ENCODE measurements at regions not wholly inside any gene's neighbourhood (a gene's known extent, or its start where the extent isn't known, plus 50 kb on each side); places are given as distances from the start of the nearest gene placed in this dataset.

DNA sequence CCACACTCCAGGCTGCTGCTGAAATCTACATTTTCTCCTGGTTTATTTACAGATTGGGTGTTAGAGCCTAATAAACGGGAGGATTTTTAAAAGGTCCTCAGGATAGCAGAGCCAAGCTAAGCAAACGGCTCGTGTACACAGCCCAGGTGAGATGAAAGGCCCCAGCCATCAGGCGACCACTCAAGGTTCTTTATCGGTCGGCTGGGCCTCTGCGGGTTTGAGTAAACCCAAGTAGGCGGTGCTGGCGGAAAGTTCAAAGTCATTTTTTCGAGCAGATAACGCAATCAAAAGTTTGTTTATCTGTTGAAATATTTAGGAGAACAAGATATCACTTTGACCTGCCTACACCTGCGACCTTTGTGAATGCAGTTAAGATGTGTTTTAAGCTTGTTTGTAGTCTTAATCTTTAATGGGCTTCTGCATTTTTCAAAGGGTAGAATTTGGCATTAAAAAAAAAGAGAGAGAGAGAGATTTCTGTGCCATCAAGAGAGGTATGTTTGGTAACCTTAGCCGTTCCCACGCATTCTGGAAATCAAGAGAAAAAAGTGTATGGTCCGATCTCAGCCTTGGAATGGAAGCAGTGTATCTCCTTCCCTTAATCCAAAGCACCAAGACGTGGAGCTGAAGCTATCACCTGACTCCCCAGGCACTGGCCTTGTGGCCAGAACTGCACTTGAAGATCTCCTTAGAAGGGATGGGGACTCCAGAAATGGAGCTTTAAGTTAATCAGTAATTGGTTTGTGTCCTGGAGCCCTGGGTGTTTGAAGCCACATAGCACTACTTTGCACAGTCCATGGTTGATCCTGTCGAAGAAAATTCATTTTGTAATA lies 301.7 kb upstream of the IRX5 start:
- TF ChIP-seq, protein P1, sequence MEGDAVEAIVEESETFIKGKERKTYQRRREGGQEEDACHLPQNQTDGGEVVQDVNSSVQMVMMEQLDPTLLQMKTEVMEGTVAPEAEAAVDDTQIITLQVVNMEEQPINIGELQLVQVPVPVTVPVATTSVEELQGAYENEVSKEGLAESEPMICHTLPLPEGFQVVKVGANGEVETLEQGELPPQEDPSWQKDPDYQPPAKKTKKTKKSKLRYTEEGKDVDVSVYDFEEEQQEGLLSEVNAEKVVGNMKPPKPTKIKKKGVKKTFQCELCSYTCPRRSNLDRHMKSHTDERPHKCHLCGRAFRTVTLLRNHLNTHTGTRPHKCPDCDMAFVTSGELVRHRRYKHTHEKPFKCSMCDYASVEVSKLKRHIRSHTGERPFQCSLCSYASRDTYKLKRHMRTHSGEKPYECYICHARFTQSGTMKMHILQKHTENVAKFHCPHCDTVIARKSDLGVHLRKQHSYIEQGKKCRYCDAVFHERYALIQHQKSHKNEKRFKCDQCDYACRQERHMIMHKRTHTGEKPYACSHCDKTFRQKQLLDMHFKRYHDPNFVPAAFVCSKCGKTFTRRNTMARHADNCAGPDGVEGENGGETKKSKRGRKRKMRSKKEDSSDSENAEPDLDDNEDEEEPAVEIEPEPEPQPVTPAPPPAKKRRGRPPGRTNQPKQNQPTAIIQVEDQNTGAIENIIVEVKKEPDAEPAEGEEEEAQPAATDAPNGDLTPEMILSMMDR (IDR thresholded peaks at IDR 0.05), result no peak
- TF ChIP-seq EP300 (IDR thresholded peaks at IDR 0.05) (no peak), POLR2A (IDR thresholded peaks at IDR 0.05) (no peak), POLR2AphosphoS5 (IDR thresholded peaks at IDR 0.05) (no peak)
- Histone ChIP-seq H3K4me1 (peaks cover 1% of the 10 kb centered on the region), H3K9me3 (no peaks in the 10 kb centered on the region), H3K4me3 (no peak overlapping the region), H3K27ac (no peak overlapping the region), H3K36me3 (no peaks in the 10 kb centered on the region), H3K27me3 (no peaks in the 10 kb centered on the region)
- DNase-seq (ENCODE audit: low spot score in 2 of 2), result no peak
- 90% methylated on average over 17 of the region's 17 CpGs for WGBS

DNA sequence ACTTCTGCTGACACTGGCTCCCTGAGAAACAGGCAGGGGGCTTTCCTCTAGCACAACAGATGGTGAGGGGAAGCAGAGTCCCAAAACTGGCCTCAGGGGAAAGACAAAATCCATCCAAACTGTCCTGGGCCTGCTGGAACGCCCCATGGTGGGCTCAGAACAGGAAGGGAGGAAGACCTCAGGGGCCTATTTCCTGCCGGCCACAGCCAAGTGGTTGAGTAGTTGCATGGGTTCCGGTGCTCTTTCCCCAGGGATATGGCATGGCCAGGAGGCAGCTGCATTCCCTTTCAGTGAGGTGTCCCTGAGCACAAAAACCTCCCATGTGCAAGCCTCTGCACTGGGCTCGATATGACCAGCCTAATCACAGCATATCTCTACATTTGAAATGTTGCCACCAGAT lies 303.0 kb upstream of the IRX5 start:
- H3K9me3 ChIP-seq, result no peaks in the 10 kb centered on the region
- no peaks in the 10 kb centered on the region for H3K36me3 ChIP-seq
- no peaks in the 10 kb centered on the region for H3K4me1 ChIP-seq
- no peaks in the 10 kb centered on the region for H3K27me3 ChIP-seq
- WGBS, result no CpG with 5 or more reads among the region's 4 CpGs
- TF ChIP-seq, protein P1 (IDR thresholded peaks at IDR 0.05), result no peak
- TF ChIP-seq EP300 (IDR thresholded peaks at IDR 0.05), result no peak
- H3K27ac ChIP-seq, result no peak overlapping the region
- no peak overlapping the region for H3K4me3 ChIP-seq
- no peak for DNase-seq (ENCODE audit: low spot score in 2 of 2)

DNA sequence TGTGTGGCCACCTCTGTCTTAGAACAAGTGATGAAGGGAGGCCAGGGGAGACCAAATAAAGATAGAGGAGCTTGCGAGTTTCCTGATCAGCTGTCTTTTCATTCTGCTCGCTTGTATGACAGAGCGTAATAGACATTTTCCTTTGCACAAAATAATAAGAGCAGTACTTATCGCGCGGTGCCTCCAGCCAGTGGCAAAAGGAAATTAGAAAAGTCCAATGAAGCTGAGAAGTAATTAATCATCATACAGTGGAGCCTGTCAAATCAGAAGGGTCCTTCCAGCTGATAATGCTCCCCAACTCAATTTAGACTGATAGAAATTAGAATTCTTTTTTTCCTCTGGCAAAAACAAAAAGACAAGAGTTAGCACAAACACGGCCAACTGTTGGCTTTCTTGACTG lies 307.0 kb upstream of the IRX5 start:
- Histone ChIP-seq H3K4me3 (no peak overlapping the region), H3K9me3 (no peaks in the 10 kb centered on the region), H3K36me3 (no peaks in the 10 kb centered on the region), H3K27ac (no peak overlapping the region), H3K4me1 (no peaks in the 10 kb centered on the region), H3K27me3 (no peaks in the 10 kb centered on the region)
- TF ChIP-seq EP300 (IDR thresholded peaks at IDR 0.05), result no peak
- no peak for TF ChIP-seq POLR2AphosphoS5 (IDR thresholded peaks at IDR 0.05)
- TF ChIP-seq POLR2A (IDR thresholded peaks at IDR 0.05), result no peak
- no peak for DNase-seq (ENCODE audit: low spot score in 2 of 2)
- 91% methylated on average over 7 of the region's 7 CpGs for WGBS

DNA sequence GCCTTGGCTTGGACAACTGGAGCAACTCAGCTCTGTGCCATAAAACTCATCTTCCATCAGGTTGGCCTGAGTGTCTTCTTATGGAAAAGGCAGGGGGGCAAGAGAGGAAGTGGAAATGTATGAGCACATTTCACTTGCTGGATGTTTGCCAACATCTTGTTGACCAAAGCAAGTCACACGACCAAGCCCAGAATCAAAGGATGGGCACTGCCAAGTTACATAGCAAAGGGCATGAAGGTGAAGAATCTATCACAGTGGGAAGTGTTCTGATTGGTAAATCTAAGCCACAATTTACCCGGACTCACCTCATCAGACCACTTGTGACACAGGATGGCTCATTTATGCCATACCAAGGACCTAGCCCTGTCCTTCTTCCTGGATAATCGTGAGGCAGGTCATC lies 310.5 kb upstream of the IRX5 start:
- no peak for DNase-seq (ENCODE audit: low spot score in 2 of 2)
- 92% methylated on average over 3 of the region's 3 CpGs for WGBS
- no peaks in the 10 kb centered on the region for H3K9me3 ChIP-seq
- no peak for TF ChIP-seq POLR2AphosphoS5 (IDR thresholded peaks at IDR 0.05)
- H3K36me3 ChIP-seq, result no peaks in the 10 kb centered on the region
- no peaks in the 10 kb centered on the region for H3K4me1 ChIP-seq
- H3K27ac ChIP-seq, result no peak overlapping the region
- no peak overlapping the region for H3K4me3 ChIP-seq
- no peaks in the 10 kb centered on the region for H3K27me3 ChIP-seq

DNA sequence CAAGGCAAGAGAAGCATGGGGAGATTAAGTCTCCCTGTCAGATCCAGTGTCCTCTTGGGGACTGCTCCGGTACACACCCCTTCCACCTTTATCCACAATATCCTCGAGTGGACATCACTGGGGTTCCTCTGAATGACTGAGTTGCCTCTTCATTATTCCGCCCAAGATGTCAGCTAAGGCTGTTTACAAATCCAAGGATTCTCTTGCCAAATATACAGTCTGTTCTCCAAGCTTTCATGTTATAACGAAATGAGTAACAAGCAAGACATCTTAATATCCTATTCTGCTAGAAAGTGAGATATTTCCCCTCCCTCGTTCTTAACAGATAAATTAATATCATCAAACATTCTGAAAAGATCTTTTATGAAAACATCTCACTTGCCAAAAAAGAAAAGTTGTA lies 314.1 kb upstream of the IRX5 start:
- 50% methylated on average over 5 of the region's 5 CpGs for WGBS
- no peak for DNase-seq (ENCODE audit: low spot score in 2 of 2)
- TF ChIP-seq POLR2A (IDR thresholded peaks at IDR 0.05) (no peak), POLR2AphosphoS5 (IDR thresholded peaks at IDR 0.05) (no peak), EP300 (IDR thresholded peaks at IDR 0.05) (no peak)
- TF ChIP-seq, protein P1 (IDR thresholded peaks at IDR 0.05), result no peak
- no peak overlapping the region for H3K27ac ChIP-seq
- H3K9me3 ChIP-seq, result no peaks in the 10 kb centered on the region
- no peak overlapping the region for H3K4me3 ChIP-seq
- H3K4me1 ChIP-seq, result no peaks in the 10 kb centered on the region
- H3K36me3 ChIP-seq, result no peaks in the 10 kb centered on the region
- H3K27me3 ChIP-seq, result no peaks in the 10 kb centered on the region

DNA sequence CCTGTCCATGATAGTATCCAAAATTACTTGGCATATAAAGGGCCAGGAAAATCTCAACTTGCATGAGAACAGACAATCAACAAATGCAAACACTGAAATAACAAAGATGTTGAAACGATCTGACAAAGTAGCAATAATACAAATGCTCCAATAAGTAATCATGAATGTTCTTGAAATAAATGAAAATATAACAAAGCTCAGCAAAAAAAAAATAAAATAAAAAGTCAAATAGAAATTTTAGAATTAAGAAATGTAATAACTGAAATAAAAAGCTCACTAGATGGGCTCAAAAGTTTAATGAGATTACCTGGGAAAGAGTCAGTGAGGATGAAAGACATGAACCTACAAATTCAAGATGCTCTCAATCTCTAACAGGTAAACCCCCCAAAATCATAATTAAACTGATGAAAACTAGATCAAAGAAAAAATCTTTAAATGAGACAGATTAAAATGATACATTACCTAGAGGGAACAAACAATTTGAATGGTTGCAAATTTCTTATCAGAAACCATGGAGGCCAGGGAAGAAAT lies 319.0 kb upstream of the IRX3 start:
- Histone ChIP-seq H3K9me3 (peaks cover 8% of the 10 kb centered on the region), H3K4me1 (no peaks in the 10 kb centered on the region), H3K4me3 (no peak overlapping the region), H3K36me3 (no peaks in the 10 kb centered on the region), H3K27ac (no peak overlapping the region), H3K27me3 (no peaks in the 10 kb centered on the region)
- TF ChIP-seq, protein P1 (IDR thresholded peaks at IDR 0.05), result no peak
- no peak for TF ChIP-seq EP300 (IDR thresholded peaks at IDR 0.05)
- no peak for TF ChIP-seq POLR2A (IDR thresholded peaks at IDR 0.05)
- no peak for TF ChIP-seq POLR2AphosphoS5 (IDR thresholded peaks at IDR 0.05)
- 89% methylated on average over 1 of the region's 1 CpG for WGBS
- DNase-seq (ENCODE audit: low spot score in 2 of 2), result no peak

All from suprapubic skin (tissue), 4 donors.